IMR-90 (cell line): ENCODE measurements at regions not wholly inside any gene's neighbourhood (a gene's known extent, or its start where the extent isn't known, plus 50 kb on each side); places are given as distances from the start of the nearest gene placed in this dataset.

Experiments
- ATAC-seq: fragments of 200-7000 bp; cut with Tn5 transposase; 2 replicates; pipeline ENCODE4 v1.9.1; 2020; ENCODE audit warnings: low read depth, mild to moderate bottlenecking, moderate library complexity
- BruUV-seq: library from RNA; stranded (reverse); fragments of 400-500 nt; replicated peaks from 2 replicates; lab custom pipeline; 2021; lab: Mats Ljungman, UMichigan
- CTCF ChIA-PET: fragments of 300-600 bp; formaldehyde crosslinking; extraction: SDS; loops from one replicate; lab custom pipeline; 2021; ENCODE audit warnings: antibody characterized with exemption; lab: Yijun Ruan, JAX
- POLR2A ChIA-PET: fragments of 300-600 bp; sonication (Branson Sonifier 250); formaldehyde crosslinking; loops from one replicate; lab custom pipeline; 2022; ENCODE audit warnings: antibody characterized with exemption; ENCODE audit not compliant: unreplicated experiment; lab: Charles Lee
- DNase-seq: peaks from one replicate; pipeline ENCODE4 v3.0.0; 2013
- H2AFZ ChIP-seq: replicated peaks from 2 replicates; pipeline ENCODE3; 2013; ENCODE audit warnings: low read length, mild to moderate bottlenecking; ENCODE audit not compliant: poor library complexity
- H2AK5ac ChIP-seq: 2 replicates; pipeline ENCODE4 v1.6.1; 2013; ENCODE audit warnings: low read depth, low read length, inconsistent platforms
- H2AK9ac ChIP-seq: replicated peaks from 2 replicates; pipeline ENCODE3; 2013; ENCODE audit warnings: mild to moderate bottlenecking, low read depth, low read length, moderate library complexity; ENCODE audit not compliant: poor library complexity
- H2BK120ac ChIP-seq: 2 replicates; pipeline ENCODE4 v1.6.1; 2013; ENCODE audit warnings: low read depth, low read length, inconsistent platforms
- H2BK15ac ChIP-seq: 3 replicates; pipeline ENCODE4 v1.6.1; 2013; ENCODE audit warnings: low read depth, low read length, inconsistent platforms
- H2BK20ac ChIP-seq: 2 replicates; pipeline ENCODE4 v1.6.1; 2013; ENCODE audit warnings: low read depth, mild to moderate bottlenecking, inconsistent platforms, low read length, moderate library complexity
- H2BK5ac ChIP-seq: 2 replicates; pipeline ENCODE4 v1.6.1; 2013; ENCODE audit warnings: mild to moderate bottlenecking, low read depth, low read length, inconsistent platforms; ENCODE audit not compliant: poor library complexity, severe bottlenecking
- H3K14ac ChIP-seq: replicated peaks from 2 replicates; pipeline ENCODE4 v1.6.1; 2013; ENCODE audit warnings: low read depth, low read length, inconsistent platforms
- H3K18ac ChIP-seq: 2 replicates; pipeline ENCODE4 v1.6.1; 2013; ENCODE audit warnings: low read depth, low read length, control low read depth
- H3K23ac ChIP-seq: 2 replicates; pipeline ENCODE4 v1.6.1; 2013; ENCODE audit warnings: low read depth, low read length, inconsistent platforms
- H3K27ac ChIP-seq: 2 replicates; pipeline ENCODE4 v1.5.1; 2013; ENCODE audit warnings: mild to moderate bottlenecking, control low read depth, low read length; ENCODE audit not compliant: insufficient read depth
- H3K27me3 ChIP-seq: 2 replicates; pipeline ENCODE4 v1.6.1; 2013; ENCODE audit warnings: low read length; ENCODE audit not compliant: control insufficient read depth, insufficient read depth
- H3K36me3 ChIP-seq: 2 replicates; pipeline ENCODE4 v1.6.1; 2013; ENCODE audit warnings: low read length, mixed read lengths; ENCODE audit not compliant: control insufficient read depth, insufficient read depth
- H3K4ac ChIP-seq: 2 replicates; pipeline ENCODE4 v1.6.1; 2013; ENCODE audit warnings: low read depth, low read length, inconsistent platforms
- H3K4me1 ChIP-seq: 2 replicates; pipeline ENCODE4 v1.6.1; 2013; ENCODE audit warnings: low read length, mixed read lengths; ENCODE audit not compliant: control insufficient read depth, insufficient read depth
- H3K4me2 ChIP-seq: 2 replicates; pipeline ENCODE4 v1.6.1; 2013; ENCODE audit warnings: low read depth, mild to moderate bottlenecking, control low read depth, low read length, moderate library complexity
- H3K4me3 ChIP-seq: 2 replicates; pipeline ENCODE4 v1.5.1; 2013; ENCODE audit warnings: low read depth, mild to moderate bottlenecking, control low read depth, low read length, moderate library complexity; ENCODE audit not compliant: insufficient read depth
- H3K56ac ChIP-seq: 2 replicates; pipeline ENCODE4 v1.6.1; 2013; ENCODE audit warnings: low read length, inconsistent platforms; ENCODE audit not compliant: insufficient read depth; ENCODE audit errors: extremely low read depth
- H3K79me1 ChIP-seq, 2 experiments: 2 replicates each; pipeline ENCODE4 v1.6.1; 2013; ENCODE audit warnings: low read length in 2 of 2, inconsistent platforms in 1 of 2, low read depth in 1 of 2
- H3K9ac ChIP-seq: 2 replicates; pipeline ENCODE4 v1.6.1; 2013; ENCODE audit warnings: low read depth, low read length, control low read depth
- H3K9me1 ChIP-seq: 2 replicates; pipeline ENCODE4 v1.6.1; 2013; ENCODE audit warnings: low read length, inconsistent platforms; ENCODE audit not compliant: insufficient read depth
- H3K9me3 ChIP-seq: 2 replicates; pipeline ENCODE4 v1.6.1; 2013; ENCODE audit warnings: low read length; ENCODE audit not compliant: control insufficient read depth, insufficient read depth
- H4K20me1 ChIP-seq: 2 replicates; pipeline ENCODE4 v1.6.1; 2013; ENCODE audit warnings: low read length, inconsistent platforms; ENCODE audit not compliant: insufficient read depth
- H4K5ac ChIP-seq: 2 replicates; pipeline ENCODE4 v1.6.1; 2013; ENCODE audit warnings: mild to moderate bottlenecking, low read depth, low read length, control low read depth
- H4K8ac ChIP-seq, 2 experiments: 2 replicates each; pipeline ENCODE4 v1.6.1; 2013; ENCODE audit warnings: low read depth in 2 of 2, low read length in 2 of 2, control low read depth in 1 of 2, inconsistent platforms in 1 of 2
- H4K91ac ChIP-seq: 2 replicates; pipeline ENCODE4 v1.6.1; 2013; ENCODE audit warnings: low read depth, low read length, inconsistent platforms; ENCODE audit not compliant: insufficient read depth
- MAZ ChIP-seq: IDR thresholded peaks from 2 replicates; pipeline ENCODE4 v1.6.1; 2012; ENCODE audit warnings: low read depth, mild to moderate bottlenecking, low read length, improper control_type of control experiment, moderate library complexity, borderline replicate concordance
- RFX5 ChIP-seq: IDR thresholded peaks from 2 replicates; pipeline ENCODE4 v1.8.0; 2012; ENCODE audit warnings: low read depth, mild to moderate bottlenecking, low read length, moderate library complexity
- WGBS, 2 experiments: methylation state at CpG; one replicate each; pipeline versions ENCODE4 v1.1.5 to v1.1.7; 2013; ENCODE audit warnings: missing lambda C conversion rate in 2 of 2; ENCODE audit not compliant: insufficient read length in 1 of 2; ENCODE audit errors: extremely low coverage in 2 of 2; 5-methylcytosine and 5-hydroxymethylcytosine counted together
- dilution Hi-C: fragments of 300-500 bp; cut with HindIII; formaldehyde crosslinking; loops from one replicate; pipeline ENCODE4 v1.14.3; 2018; ENCODE audit warnings: low sequenced_read_pairs; ENCODE audit not compliant: unreplicated experiment
- in situ Hi-C: fragments of 300-500 bp; cut with MboI; formaldehyde crosslinking; loops from 3 replicates; pipeline ENCODE4 v1.14.3; 2019; ENCODE audit warnings: low sequenced_read_pairs, inconsistent platforms, mixed read lengths
- intact Hi-C: fragments of 100-400 bp; cut with micrococcal nuclease; formaldehyde crosslinking; loops from 2 replicates; pipeline ENCODE4 v1.10.0; 2022

DNA sequence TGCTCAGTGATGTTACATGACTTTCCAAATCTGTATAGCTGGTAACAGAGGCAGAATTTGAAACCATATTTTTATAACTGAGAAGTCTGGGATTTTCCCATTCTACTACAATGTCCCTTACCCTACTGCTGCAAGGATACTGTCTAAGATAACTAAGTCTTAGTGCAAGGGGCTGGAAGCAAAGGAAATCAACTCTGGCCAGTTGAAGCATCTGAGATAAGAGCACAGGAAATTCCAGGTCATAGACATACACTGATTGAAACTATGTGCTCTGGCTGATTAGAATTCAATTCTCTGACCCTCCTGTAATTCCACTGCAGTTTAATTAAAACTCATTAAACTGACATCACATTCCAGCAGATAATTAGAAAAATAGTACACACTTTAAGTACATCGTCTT lies 267.7 kb upstream of the C1orf87 start:
- Histone ChIP-seq H3K9me1 (no peaks in the 10 kb centered on the region), H2AK5ac (no peak overlapping the region), H3K27me3 (no peaks in the 10 kb centered on the region), H3K4me2 (no peak overlapping the region), H3K4me3 (no peak overlapping the region), H3K56ac (no peak overlapping the region), H3K27ac (no peak overlapping the region), H3K9me3 (no peaks in the 10 kb centered on the region; the same call in 1 of the 2 replicates), H3K23ac (no peak overlapping the region), H4K8ac (no peak overlapping the region), H4K91ac (no peak overlapping the region), H4K20me1 (no peaks in the 10 kb centered on the region), H4K5ac (no peak overlapping the region), H2AFZ (no peak overlapping the region), H3K36me3 (no peaks in the 10 kb centered on the region), H3K79me1 (no peaks in the 10 kb centered on the region), H3K14ac (no peak overlapping the region), H3K4ac (no peak overlapping the region), H3K9ac (no peak overlapping the region), H3K18ac (no peak overlapping the region), H2BK20ac (no peak overlapping the region), H2BK15ac (no peak overlapping the region), H2BK5ac (no peak overlapping the region), H2AK9ac (no peak overlapping the region), H3K4me1 (no peaks in the 10 kb centered on the region), H2BK120ac (no peak overlapping the region)
- DNase-seq (no peak), ATAC-seq (no peak)
- intact Hi-C loops (no loop called here), in situ Hi-C loops (no loop called here), dilution Hi-C loops (no loop called here)
- no TSS peak for BruUV-seq
- CTCF ChIA-PET: no interaction called here
- no peak for TF ChIP-seq MAZ
- no peak for TF ChIP-seq RFX5
- no CpG with 5 or more reads among the region's 1 CpG for WGBS, 2 experiments
- POLR2A ChIA-PET: no interaction called here
